ENCODE measurements at regions not wholly inside any gene's neighbourhood (a gene's known extent, or its start where the extent isn't known, plus 50 kb on each side); places are given as distances from the start of the nearest gene placed in this dataset.

- TF ChIP-seq EP300 (IDR thresholded peaks at IDR 0.05; ENCODE audit: borderline replicate concordance): no peak
- no peak for TF ChIP-seq CEBPB (IDR thresholded peaks at IDR 0.05)
- TF ChIP-seq CREB1 (IDR thresholded peaks at IDR 0.05; ENCODE audit: low read depth): no peak
- TF ChIP-seq TEAD4 (IDR thresholded peaks at IDR 0.05): no peak
- TF ChIP-seq MAX (IDR thresholded peaks at IDR 0.05): no peak
Measured at GRCh38 chr17:70776441-70776840, 607.1 kb downstream of the KCNJ2 start.
